Stimulated activated naive CD8-positive, alpha-beta T cell treated with anti-CD3 and anti-CD28 coated beads, Interleukin-15, amount 100 ng/mL, for 72 hours (primary cell): ENCODE measurements at regions not wholly inside any gene's neighbourhood (a gene's known extent, or its start where the extent isn't known, plus 50 kb on each side); places are given as distances from the start of the nearest gene placed in this dataset.

Experiments
- ATAC-seq: fragments of 150-1000 bp; cut with Tn5 transposase; 2 replicates; pipeline ENCODE4 v1.10.0; 2021; ENCODE audit warnings: mild to moderate bottlenecking, moderate library complexity
- DNase-seq, 2 donors: peaks; one replicate each; pipeline ENCODE4 v3.0.0; 2021 to 2022
- H3K27ac Mint-ChIP-seq, 2 donors: one replicate each; pipeline ENCODE4 v1.8.0; 2022; ENCODE audit warnings: mild to moderate bottlenecking in 2 of 2, mixed read lengths in 2 of 2, moderate library complexity in 2 of 2
- H3K27me3 Mint-ChIP-seq: one replicate; pipeline ENCODE4 v1.8.0; 2022; ENCODE audit warnings: mixed read lengths
- H3K4me1 Mint-ChIP-seq: one replicate; pipeline ENCODE4 v1.8.0; 2022; ENCODE audit warnings: mild to moderate bottlenecking, mixed read lengths
- H3K4me3 Mint-ChIP-seq, 2 donors: one replicate each; pipeline ENCODE4 v1.8.0; 2022; ENCODE audit warnings: mild to moderate bottlenecking in 2 of 2, mixed read lengths in 2 of 2, moderate library complexity in 1 of 2
- H3K9me3 Mint-ChIP-seq, 2 donors: one replicate each; pipeline ENCODE4 v1.8.0; 2022; ENCODE audit warnings: mixed read lengths in 2 of 2

GRCh38 chr6:79796197-79796596 lies 151.2 kb downstream of the ELOVL4 start:
- no peaks in the 10 kb centered on the region for H3K9me3 Mint-ChIP-seq
- no peak overlapping the region for H3K27ac Mint-ChIP-seq
- H3K4me1 Mint-ChIP-seq = peaks cover 16% of the 10 kb centered on the region
- ATAC-seq = no peak
- H3K4me3 Mint-ChIP-seq = no peak overlapping the region
- peaks cover 7% of the 10 kb centered on the region for H3K27me3 Mint-ChIP-seq
- DNase-seq = no peak

GRCh38 chr6:79789896-79790295 lies 157.5 kb downstream of the ELOVL4 start:
- H3K4me1 Mint-ChIP-seq = no peaks in the 10 kb centered on the region
- H3K27me3 Mint-ChIP-seq = peaks cover 12% of the 10 kb centered on the region
- no peak overlapping the region for H3K27ac Mint-ChIP-seq
- no peak overlapping the region for H3K4me3 Mint-ChIP-seq
- no peak for ATAC-seq
- no peaks in the 10 kb centered on the region for H3K9me3 Mint-ChIP-seq
- DNase-seq = no peak

- H3K27me3 Mint-ChIP-seq = peaks cover 20% of the 10 kb centered on the region
- no peaks in the 10 kb centered on the region for H3K4me1 Mint-ChIP-seq
- no peak overlapping the region for H3K4me3 Mint-ChIP-seq
- DNase-seq (no peak), ATAC-seq (no peak)
- H3K9me3 Mint-ChIP-seq = no peaks in the 10 kb centered on the region
- H3K27ac Mint-ChIP-seq = no peak overlapping the region
These were observed 157.6 kb downstream of the SH3BGRL2 start for GRCh38 chr6:79788756-79789155.

- H3K4me1 Mint-ChIP-seq = peaks cover 4% of the 10 kb centered on the region
- H3K27ac Mint-ChIP-seq = no peak overlapping the region
- ATAC-seq (no peak), DNase-seq (no peak)
- H3K4me3 Mint-ChIP-seq = no peak overlapping the region
- no peaks in the 10 kb centered on the region for H3K9me3 Mint-ChIP-seq
- peaks cover 15% of the 10 kb centered on the region for H3K27me3 Mint-ChIP-seq
These were observed 156.5 kb downstream of the SH3BGRL2 start for GRCh38 chr6:79787626-79788025.

- ATAC-seq (no peak), DNase-seq (no peak)
- Mint-ChIP-seq H3K9me3 (no peaks in the 10 kb centered on the region), H3K4me1 (peaks cover 11% of the 10 kb centered on the region), H3K4me3 (no peak overlapping the region), H3K27me3 (peaks cover 15% of the 10 kb centered on the region), H3K27ac (no peak overlapping the region)
These were observed 153.2 kb downstream of the SH3BGRL2 start for GRCh38 chr6:79784395-79784753.

GRCh38 chr6:79783670-79784394 lies 152.7 kb downstream of the SH3BGRL2 start:
- Mint-ChIP-seq H3K27me3 (peaks cover 15% of the 10 kb centered on the region), H3K4me1 (peaks cover 11% of the 10 kb centered on the region), H3K4me3 (no peak overlapping the region), H3K9me3 (no peaks in the 10 kb centered on the region), H3K27ac (no peak overlapping the region)
- no peak for ATAC-seq
- DNase-seq = no peak

- H3K4me1 Mint-ChIP-seq = peaks cover 11% of the 10 kb centered on the region
- peaks cover 15% of the 10 kb centered on the region for H3K27me3 Mint-ChIP-seq
- no peak overlapping the region for H3K4me3 Mint-ChIP-seq
- H3K27ac Mint-ChIP-seq = no peak overlapping the region
- ATAC-seq (peak; percentile 88), DNase-seq (peak; percentile 15 to 47)
- H3K9me3 Mint-ChIP-seq = no peaks in the 10 kb centered on the region
These were observed 151.9 kb downstream of the SH3BGRL2 start for GRCh38 chr6:79782792-79783580.

- Mint-ChIP-seq H3K27ac (no peak overlapping the region), H3K4me3 (no peak overlapping the region), H3K27me3 (peaks cover 15% of the 10 kb centered on the region), H3K4me1 (peaks cover 17% of the 10 kb centered on the region), H3K9me3 (no peaks in the 10 kb centered on the region)
- ATAC-seq (no peak), DNase-seq (no peak)
These were observed 150.8 kb downstream of the SH3BGRL2 start for GRCh38 chr6:79781916-79782315.

- H3K27ac Mint-ChIP-seq = no peak overlapping the region
- peaks cover 15% of the 10 kb centered on the region for H3K27me3 Mint-ChIP-seq
- no peak for DNase-seq
- ATAC-seq = no peak
- H3K4me3 Mint-ChIP-seq = no peak overlapping the region
- H3K4me1 Mint-ChIP-seq = peaks cover 22% of the 10 kb centered on the region
- H3K9me3 Mint-ChIP-seq = no peaks in the 10 kb centered on the region
These were observed 149.8 kb downstream of the SH3BGRL2 start for GRCh38 chr6:79780881-79781280.

GRCh38 chr6:79778816-79779215 lies 147.7 kb downstream of the SH3BGRL2 start:
- Mint-ChIP-seq H3K27ac (no peak overlapping the region), H3K9me3 (no peaks in the 10 kb centered on the region), H3K27me3 (peaks cover 3% of the 10 kb centered on the region), H3K4me1 (peaks cover 22% of the 10 kb centered on the region), H3K4me3 (no peak overlapping the region)
- DNase-seq (no peak), ATAC-seq (no peak)

- Mint-ChIP-seq H3K4me1 (peaks cover 20% of the 10 kb centered on the region), H3K27ac (peak overlapping the region; percentile 61 to 89), H3K9me3 (no peaks in the 10 kb centered on the region)
These were observed 146.8 kb downstream of the SH3BGRL2 start for GRCh38 chr6:79777713-79778579.

GRCh38 chr6:79776076-79776475 lies 144.9 kb downstream of the SH3BGRL2 start:
- H3K27me3 Mint-ChIP-seq = no peaks in the 10 kb centered on the region
- ATAC-seq (no peak), DNase-seq (no peak)
- H3K4me1 Mint-ChIP-seq = peaks cover 10% of the 10 kb centered on the region
- no peaks in the 10 kb centered on the region for H3K9me3 Mint-ChIP-seq
- H3K4me3 Mint-ChIP-seq = no peak overlapping the region
- H3K27ac Mint-ChIP-seq = peak overlapping the region in 1 of 2 donors; percentile 16

More at GRCh38 chr6:79777713-79778579, 146.8 kb downstream of the SH3BGRL2 start:
- ATAC-seq (peak; percentile 70), DNase-seq (peak; percentile 87 to 90)
- H3K27me3 Mint-ChIP-seq = no peaks in the 10 kb centered on the region
- H3K4me3 Mint-ChIP-seq = peak overlapping the region; percentile 81 to 83

- Mint-ChIP-seq H3K27me3 (no peaks in the 10 kb centered on the region), H3K4me1 (peaks cover 10% of the 10 kb centered on the region), H3K4me3 (no peak overlapping the region), H3K9me3 (no peaks in the 10 kb centered on the region), H3K27ac (peak overlapping the region in 1 of 2 donors; percentile 7)
- no peak for ATAC-seq
- DNase-seq = no peak
These were observed 144.1 kb downstream of the SH3BGRL2 start for GRCh38 chr6:79775222-79775621.

- Mint-ChIP-seq H3K4me1 (no peaks in the 10 kb centered on the region), H3K27me3 (peaks cover 31% of the 10 kb centered on the region), H3K4me3 (no peak overlapping the region), H3K9me3 (peaks cover 12 to 19% of the 10 kb centered on the region in 2 donors), H3K27ac (no peak overlapping the region)
- ATAC-seq (no peak), DNase-seq (no peak)
These were observed 133.6 kb downstream of the SH3BGRL2 start for GRCh38 chr6:79764747-79765146.

GRCh38 chr6:79763301-79763700 lies 132.2 kb downstream of the SH3BGRL2 start:
- ATAC-seq = no peak
- no peak for DNase-seq
- H3K4me3 Mint-ChIP-seq = no peak overlapping the region
- no peak overlapping the region for H3K27ac Mint-ChIP-seq
- peaks cover 5 to 8% of the 10 kb centered on the region in 2 donors for H3K9me3 Mint-ChIP-seq
- H3K4me1 Mint-ChIP-seq = no peaks in the 10 kb centered on the region
- peaks cover 24% of the 10 kb centered on the region for H3K27me3 Mint-ChIP-seq
